GM06990 (cell line): ENCODE measurements at regions not wholly inside any gene's neighbourhood (a gene's known extent, or its start where the extent isn't known, plus 50 kb on each side); places are given as distances from the start of the nearest gene placed in this dataset.
"Not testable (repeated sequence)": the region's sequence is repeated elsewhere in the genome, so short reads cannot be mapped to it uniquely, and the experiment has no call there.

Experiments used
- DNase-seq: peaks from one replicate; pipeline ENCODE4 v3.0.0-alpha.2; 2011; ENCODE audit not compliant: insufficient read length; ENCODE audit errors: extremely low read depth
- H3K27me3 ChIP-seq: replicated peaks from 2 replicates; pipeline ENCODE4 v1.6.0; 2011; ENCODE audit warnings: low read length; ENCODE audit not compliant: control insufficient read depth, insufficient read depth
- H3K36me3 ChIP-seq: 2 replicates; pipeline ENCODE4 v1.5.1; 2011; ENCODE audit warnings: low read length; ENCODE audit not compliant: control insufficient read depth, insufficient read depth
- H3K4me3 ChIP-seq: replicated peaks from 2 replicates; pipeline ENCODE4 v1.5.1; 2011; ENCODE audit warnings: low read depth, mild to moderate bottlenecking, control low read depth, low read length
- TF ChIP-seq, protein P1 (sequence below): IDR thresholded peaks from 2 replicates; pipeline ENCODE4 v1.5.1; 2011; ENCODE audit warnings: low read length, control low read depth, mild to moderate bottlenecking, inconsistent platforms; ENCODE audit not compliant: insufficient read depth, poor library complexity, severe bottlenecking

DNA sequence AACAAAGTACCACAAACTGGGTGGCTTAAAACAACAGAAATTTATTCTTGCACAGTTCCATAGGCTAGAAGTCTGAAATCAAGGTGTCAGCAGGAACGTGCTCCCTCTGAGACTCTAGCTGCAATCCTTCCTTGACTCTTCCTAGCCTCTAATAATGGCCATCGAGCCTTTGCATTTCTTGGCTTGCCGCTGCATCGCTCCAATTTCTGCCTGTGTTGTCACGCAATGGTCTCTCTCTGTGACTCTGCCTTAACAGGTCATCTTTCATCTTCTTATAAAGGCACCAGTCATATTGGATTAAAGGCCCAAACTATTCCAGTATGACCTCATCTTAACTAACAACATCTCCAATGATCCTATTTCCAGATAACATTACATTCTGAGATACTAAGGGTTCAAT lies 61.0 kb upstream of the FNDC3B start:
- no peak for DNase-seq
- TF ChIP-seq, protein P1, sequence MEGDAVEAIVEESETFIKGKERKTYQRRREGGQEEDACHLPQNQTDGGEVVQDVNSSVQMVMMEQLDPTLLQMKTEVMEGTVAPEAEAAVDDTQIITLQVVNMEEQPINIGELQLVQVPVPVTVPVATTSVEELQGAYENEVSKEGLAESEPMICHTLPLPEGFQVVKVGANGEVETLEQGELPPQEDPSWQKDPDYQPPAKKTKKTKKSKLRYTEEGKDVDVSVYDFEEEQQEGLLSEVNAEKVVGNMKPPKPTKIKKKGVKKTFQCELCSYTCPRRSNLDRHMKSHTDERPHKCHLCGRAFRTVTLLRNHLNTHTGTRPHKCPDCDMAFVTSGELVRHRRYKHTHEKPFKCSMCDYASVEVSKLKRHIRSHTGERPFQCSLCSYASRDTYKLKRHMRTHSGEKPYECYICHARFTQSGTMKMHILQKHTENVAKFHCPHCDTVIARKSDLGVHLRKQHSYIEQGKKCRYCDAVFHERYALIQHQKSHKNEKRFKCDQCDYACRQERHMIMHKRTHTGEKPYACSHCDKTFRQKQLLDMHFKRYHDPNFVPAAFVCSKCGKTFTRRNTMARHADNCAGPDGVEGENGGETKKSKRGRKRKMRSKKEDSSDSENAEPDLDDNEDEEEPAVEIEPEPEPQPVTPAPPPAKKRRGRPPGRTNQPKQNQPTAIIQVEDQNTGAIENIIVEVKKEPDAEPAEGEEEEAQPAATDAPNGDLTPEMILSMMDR: no peak
- Histone ChIP-seq H3K27me3 (no peaks in the 10 kb centered on the region; the same call in 1 of the 2 replicates), H3K4me3 (no peak overlapping the region), H3K36me3 (no peaks in the 10 kb centered on the region)

DNA sequence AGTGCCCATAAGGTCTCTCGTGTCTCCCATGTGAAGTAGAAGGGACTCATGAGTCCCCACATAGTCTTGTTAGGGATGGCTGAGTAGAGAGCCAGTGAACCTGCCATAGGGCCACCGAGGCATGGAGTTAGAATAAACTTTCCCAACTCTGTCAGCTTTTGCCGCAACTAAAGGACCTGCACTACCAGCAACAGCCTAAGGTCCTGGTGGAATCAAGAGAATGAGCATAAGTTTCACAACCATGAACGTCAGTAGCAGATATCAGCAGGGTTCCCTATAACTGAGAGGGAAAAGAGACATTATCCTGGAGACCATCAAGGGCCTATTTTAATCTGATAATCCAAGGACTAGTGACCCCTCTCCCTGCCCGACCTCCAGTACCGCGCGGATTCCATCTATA lies 60.3 kb upstream of the FNDC3B start:
- no peak overlapping the region for H3K4me3 ChIP-seq
- TF ChIP-seq, protein P1: no peak
- DNase-seq: no peak
- H3K27me3 ChIP-seq: no peaks in the 10 kb centered on the region; the same call in 1 of the 2 replicates
- no peaks in the 10 kb centered on the region for H3K36me3 ChIP-seq

DNA sequence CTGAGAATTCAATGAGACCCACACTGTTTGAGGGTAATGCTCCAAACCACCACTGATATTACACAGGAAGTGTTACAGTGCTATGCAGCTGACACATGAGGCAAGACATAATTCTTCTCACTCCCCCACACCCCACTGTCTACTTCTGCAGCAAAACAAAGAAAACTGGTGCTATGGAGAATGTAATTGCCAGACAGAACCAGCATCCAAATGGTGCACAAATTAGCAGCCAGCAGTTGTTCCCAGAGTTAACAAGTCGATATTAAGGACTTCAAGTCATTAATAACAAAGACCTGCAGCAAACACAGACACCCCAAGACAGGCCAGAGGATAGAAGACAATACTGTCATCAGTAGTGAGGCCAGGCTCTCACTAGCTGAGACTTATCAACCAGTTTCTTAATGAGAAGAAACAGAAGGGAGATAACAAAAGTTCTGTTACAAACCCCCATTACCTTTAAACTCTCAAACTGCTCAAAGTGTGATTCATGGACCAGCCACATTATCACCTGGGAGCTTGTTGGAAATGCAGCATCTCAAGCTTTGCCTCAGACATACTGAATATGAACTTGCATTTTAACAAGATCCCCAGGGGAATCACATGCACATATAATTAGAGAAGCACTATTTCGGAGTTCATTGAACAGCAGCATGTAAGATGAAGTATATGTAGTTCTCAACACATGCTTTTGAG lies 58.7 kb upstream of the FNDC3B start:
- TF ChIP-seq, protein P1: no peak
- DNase-seq: no peak
- H3K36me3 ChIP-seq: no peaks in the 10 kb centered on the region
- no peaks in the 10 kb centered on the region for H3K27me3 ChIP-seq
- no peak overlapping the region for H3K4me3 ChIP-seq

DNA sequence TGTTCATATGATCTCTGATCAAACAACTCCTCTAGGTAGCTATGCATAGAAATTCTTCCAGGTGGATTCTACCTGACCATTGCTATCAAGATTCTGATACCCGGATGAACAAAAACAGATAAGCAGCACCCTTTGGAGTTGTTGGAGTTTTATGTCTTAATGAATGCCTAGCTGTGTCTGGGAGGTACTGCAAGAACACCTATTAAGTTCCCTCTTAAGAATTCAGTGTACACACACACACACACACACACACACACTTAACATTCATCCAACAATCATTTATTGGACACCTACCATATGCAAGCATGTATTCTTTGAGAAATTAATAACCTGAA lies 58.1 kb upstream of the FNDC3B start:
- Histone ChIP-seq H3K4me3 (no peak overlapping the region), H3K27me3 (no peaks in the 10 kb centered on the region), H3K36me3 (no peaks in the 10 kb centered on the region)
- TF ChIP-seq, protein P1: no peak
- DNase-seq: no peak

DNA sequence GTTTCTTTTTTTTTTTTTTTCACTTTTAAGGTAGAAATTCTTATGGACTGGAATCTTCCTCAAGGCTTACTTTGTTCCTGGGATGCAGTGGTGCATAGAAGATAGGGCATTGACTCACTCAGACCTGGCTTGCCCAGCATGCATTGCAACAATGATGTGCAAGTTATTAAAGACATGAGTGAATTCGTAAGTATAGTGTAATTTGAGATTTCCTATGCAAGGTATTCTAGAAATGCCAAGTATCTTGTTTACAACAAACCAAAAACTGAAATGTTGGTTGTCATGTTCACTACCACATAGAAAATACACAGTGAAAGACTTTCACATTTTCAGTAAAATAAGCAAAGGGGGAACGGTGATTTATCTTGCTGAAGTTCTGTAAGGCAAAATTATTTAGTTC lies 56.5 kb upstream of the FNDC3B start:
- Histone ChIP-seq H3K4me3 (no peak overlapping the region), H3K27me3 (no peaks in the 10 kb centered on the region), H3K36me3 (no peaks in the 10 kb centered on the region)
- no peak for DNase-seq
- TF ChIP-seq, protein P1: no peak

DNA sequence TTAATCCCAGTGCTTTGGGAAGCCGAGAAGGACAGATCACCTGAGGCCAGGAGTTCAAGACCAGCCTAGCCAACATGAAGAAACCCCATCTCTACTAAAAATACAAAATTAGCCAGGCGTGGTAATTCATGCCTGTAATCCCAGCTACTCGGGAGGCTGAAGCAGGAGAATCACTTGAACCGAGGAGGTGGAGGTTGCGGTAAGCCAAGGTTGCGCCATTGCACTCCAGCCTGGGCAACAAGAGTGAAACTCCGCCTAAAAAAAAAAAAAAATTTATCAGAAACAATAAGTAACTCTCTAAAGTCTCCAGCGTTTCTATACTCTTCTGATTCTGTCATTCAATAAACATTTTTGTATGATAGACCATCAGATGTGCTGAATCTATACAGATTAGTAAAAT lies 55.7 kb upstream of the FNDC3B start:
- DNase-seq, H3K36me3 ChIP-seq, H3K4me3 ChIP-seq, H3K27me3 ChIP-seq: not testable (repeated sequence)
